ENCODE measurements at regions not wholly inside any gene's neighbourhood (a gene's known extent, or its start where the extent isn't known, plus 50 kb on each side); places are given as distances from the start of the nearest gene placed in this dataset.

DNA sequence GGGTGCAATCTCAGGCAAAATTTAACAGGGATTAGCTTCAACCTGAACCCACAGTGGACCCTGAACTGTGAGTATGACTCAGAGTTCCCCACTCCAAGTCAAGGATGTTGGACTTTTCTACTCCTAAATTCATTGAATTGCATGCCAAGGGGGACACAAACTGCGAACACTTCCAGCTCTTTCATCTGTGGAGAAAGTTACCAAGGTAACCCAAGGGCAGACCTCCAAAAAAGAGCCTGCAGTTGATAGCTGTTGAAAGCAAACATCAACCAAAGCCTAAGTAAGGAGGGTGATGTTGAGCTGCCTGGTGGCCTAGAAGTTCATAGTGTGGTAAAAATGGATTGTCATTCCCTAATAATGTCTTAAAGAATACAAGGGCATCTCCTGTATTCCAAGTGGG is 1242.9 kb downstream of the C4orf33 start:
- no peak for TF ChIP-seq GABPB1 (CRISPR knock-in tag; IDR thresholded peaks at IDR 0.05)
- no peak for TF ChIP-seq NRF1 (conservative IDR thresholded peaks at IDR 0.05 in 1 of 2, IDR thresholded peaks at IDR 0.05 in 1 of 2)
- no peak for TF ChIP-seq ASH1L (IDR thresholded peaks at IDR 0.05; ENCODE audit: borderline replicate concordance, low read depth, partially characterized antibody)
- no peak for TF ChIP-seq EZH2 (IDR thresholded peaks at IDR 0.05; ENCODE audit: borderline replicate concordance, low read depth, low read length)
- TF ChIP-seq, protein P1, sequence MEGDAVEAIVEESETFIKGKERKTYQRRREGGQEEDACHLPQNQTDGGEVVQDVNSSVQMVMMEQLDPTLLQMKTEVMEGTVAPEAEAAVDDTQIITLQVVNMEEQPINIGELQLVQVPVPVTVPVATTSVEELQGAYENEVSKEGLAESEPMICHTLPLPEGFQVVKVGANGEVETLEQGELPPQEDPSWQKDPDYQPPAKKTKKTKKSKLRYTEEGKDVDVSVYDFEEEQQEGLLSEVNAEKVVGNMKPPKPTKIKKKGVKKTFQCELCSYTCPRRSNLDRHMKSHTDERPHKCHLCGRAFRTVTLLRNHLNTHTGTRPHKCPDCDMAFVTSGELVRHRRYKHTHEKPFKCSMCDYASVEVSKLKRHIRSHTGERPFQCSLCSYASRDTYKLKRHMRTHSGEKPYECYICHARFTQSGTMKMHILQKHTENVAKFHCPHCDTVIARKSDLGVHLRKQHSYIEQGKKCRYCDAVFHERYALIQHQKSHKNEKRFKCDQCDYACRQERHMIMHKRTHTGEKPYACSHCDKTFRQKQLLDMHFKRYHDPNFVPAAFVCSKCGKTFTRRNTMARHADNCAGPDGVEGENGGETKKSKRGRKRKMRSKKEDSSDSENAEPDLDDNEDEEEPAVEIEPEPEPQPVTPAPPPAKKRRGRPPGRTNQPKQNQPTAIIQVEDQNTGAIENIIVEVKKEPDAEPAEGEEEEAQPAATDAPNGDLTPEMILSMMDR (IDR thresholded peaks at IDR 0.05 in 2 of 3, conservative IDR thresholded peaks at IDR 0.05 in 1 of 3; ENCODE audit: insufficient read depth in 2 of 3, low read depth in 1 of 3, low read length in 3 of 3): no peak
